A549 (cell line): ENCODE measurements at regions not wholly inside any gene's neighbourhood (a gene's known extent, or its start where the extent isn't known, plus 50 kb on each side); places are given as distances from the start of the nearest gene placed in this dataset.

ENCODE experiments used
- ATAC-seq, 2 experiments: fragments of 200-7000 bp in 1 of 2; fragments of >200 bp in 1 of 2; cut with Nextera tagmentation in 1 of 2; cut with Tn5 transposase in 1 of 2; 3 replicates each; pipeline versions ENCODE4 v1.8.0 to v1.9.1; 2018 to 2020; ENCODE audit warnings: mild to moderate bottlenecking in 1 of 2, moderate library complexity in 1 of 2
- CTCF ChIA-PET: fragments of 300-600 bp; sonication (Branson Sonifier 250); formaldehyde crosslinking; extraction: SDS; loops from one replicate; lab custom pipeline; 2021; ENCODE audit warnings: antibody characterized with exemption, inconsistent platforms; lab: Yijun Ruan, JAX
- POLR2A ChIA-PET: fragments of 350-600 bp; formaldehyde crosslinking; extraction: SDS; loops from one replicate; lab custom pipeline; 2021; ENCODE audit warnings: antibody characterized with exemption, inconsistent platforms; lab: Yijun Ruan, JAX
- DNase-seq, 2 experiments: peaks; one replicate each; pipeline versions ENCODE4 v3.0.0 to v3.0.0-alpha.2; 2011 to 2016; ENCODE audit warnings: low read depth in 1 of 2, low spot score in 1 of 2
- FAIRE-seq: peaks from 2 replicates; lab custom pipeline; 2011; peaks lifted over from hg19 to GRCh38; lab: Jason Lieb, UNC
- H3K27ac ChIP-seq, 2 experiments: fragments of >200 bp; sonication (Bioruptor Twin); formaldehyde crosslinking; 3 replicates each; pipeline ENCODE4 v1.5.1; 2016 to 2017
- H3K4me1 ChIP-seq: fragments of >200 bp; sonication (Bioruptor Twin); formaldehyde crosslinking; 3 replicates; pipeline ENCODE4 v1.6.1; 2016
- H3K4me2 ChIP-seq: fragments of >200 bp; sonication (Bioruptor Twin); formaldehyde crosslinking; 3 replicates; pipeline ENCODE4 v1.6.1; 2016
- H3K4me3 ChIP-seq: fragments of >200 bp; sonication (Bioruptor Twin); formaldehyde crosslinking; 3 replicates; pipeline ENCODE4 v1.5.1; 2016
- H3K9me3 ChIP-seq: fragments of >200 bp; sonication (Bioruptor Twin); formaldehyde crosslinking; 3 replicates; pipeline ENCODE4 v1.6.1; 2016
- BCL3 ChIP-seq: fragments of >200 bp; sonication (Bioruptor Twin); formaldehyde crosslinking; IDR thresholded peaks from 3 replicates; pipeline ENCODE4 v1.6.1; 2016
- CBX2 ChIP-seq: fragments of 200-600 bp; sonication (generic); IDR thresholded peaks from 2 replicates; pipeline ENCODE4 v1.6.1; 2016; ENCODE audit warnings: low read depth, mild to moderate bottlenecking, borderline replicate concordance
- CEBPB ChIP-seq, 2 experiments: fragments of >200 bp in 1 of 2; sonication (Bioruptor Twin) in 1 of 2; formaldehyde crosslinking in 1 of 2; IDR thresholded peaks; 2 replicates each; pipeline ENCODE4 v1.6.1; 2012 to 2016
- CHD2 ChIP-seq: fragments of 150-350 bp; IDR thresholded peaks from 2 replicates; pipeline ENCODE4 v1.6.1; 2014; ENCODE audit warnings: low read length; ENCODE audit not compliant: partially characterized antibody
- CHD4 ChIP-seq: fragments of 200-600 bp; sonication (generic); IDR thresholded peaks from 2 replicates; pipeline ENCODE4 v1.6.1; 2016; ENCODE audit warnings: antibody characterized with exemption, mild to moderate bottlenecking, borderline replicate concordance
- CTCF ChIP-seq: fragments of >200 bp; sonication (Bioruptor Twin); formaldehyde crosslinking; IDR thresholded peaks from 3 replicates; pipeline ENCODE4 v1.5.1; 2016
- EHF ChIP-seq: fragments of 250-450 bp; sonication (Bioruptor Pico); IDR thresholded peaks from 2 replicates; pipeline ENCODE4 v1.5.0; 2020; ENCODE audit warnings: mild to moderate bottlenecking
- EP300 ChIP-seq, 2 experiments: fragments of >200 bp; sonication (Bioruptor Twin); formaldehyde crosslinking; IDR thresholded peaks; 2 replicates in 1 of 2; 3 replicates in 1 of 2; pipeline ENCODE4 v1.6.1; 2016 to 2017
- ESRRA ChIP-seq: fragments of 150-350 bp; IDR thresholded peaks from 2 replicates; pipeline ENCODE4 v1.6.1; 2014; ENCODE audit warnings: mild to moderate bottlenecking, low read length, borderline replicate concordance
- FOSB ChIP-seq: fragments of 250-450 bp; sonication (Bioruptor Pico); IDR thresholded peaks from 2 replicates; pipeline ENCODE4 v1.5.0; 2020; ENCODE audit warnings: mild to moderate bottlenecking, moderate library complexity
- FOSL2 ChIP-seq, 2 experiments: fragments of 450-650 bp in 1 of 2; fragments of >200 bp in 1 of 2; sonication (Bioruptor Twin) in 1 of 2; formaldehyde crosslinking; IDR thresholded peaks; 2 replicates each; pipeline versions ENCODE4 v1.5.0 to v1.6.1; 2016 to 2020; ENCODE audit warnings: mild to moderate bottlenecking in 1 of 2, moderate library complexity in 1 of 2
- FOXS1 ChIP-seq: fragments of 250-450 bp; sonication (Bioruptor Pico); IDR thresholded peaks from 2 replicates; pipeline ENCODE4 v1.5.0; 2020; ENCODE audit warnings: mild to moderate bottlenecking, moderate library complexity
- HDAC2 ChIP-seq: fragments of 200-600 bp; sonication (generic); IDR thresholded peaks from 2 replicates; pipeline ENCODE4 v1.6.1; 2016
- HEYL ChIP-seq: fragments of 250-450 bp; sonication (Bioruptor Pico); IDR thresholded peaks from 2 replicates; pipeline ENCODE4 v1.8.0; 2021; ENCODE audit warnings: mild to moderate bottlenecking, moderate library complexity
- HOXA7 ChIP-seq: fragments of 250-450 bp; sonication (Bioruptor Pico); IDR thresholded peaks from 2 replicates; pipeline ENCODE4 v1.5.0; 2020; ENCODE audit warnings: mild to moderate bottlenecking, moderate library complexity
- HOXB13 ChIP-seq: fragments of 250-450 bp; sonication (Bioruptor Pico); IDR thresholded peaks from 2 replicates; pipeline ENCODE4 v1.5.0; 2020; ENCODE audit warnings: low read depth, mild to moderate bottlenecking, moderate library complexity
- HOXB5 ChIP-seq: fragments of 250-450 bp; sonication (Bioruptor Pico); IDR thresholded peaks from 2 replicates; pipeline ENCODE4 v1.5.0; 2020; ENCODE audit warnings: mild to moderate bottlenecking, moderate library complexity
- JUN ChIP-seq, 2 experiments: fragments of >200 bp; sonication (Bioruptor Twin); formaldehyde crosslinking; IDR thresholded peaks; 2 replicates in 1 of 2; 3 replicates in 1 of 2; pipeline ENCODE4 v1.6.1; 2016 to 2017
- JUNB ChIP-seq: fragments of >200 bp; sonication (Bioruptor Twin); formaldehyde crosslinking; IDR thresholded peaks from 2 replicates; pipeline ENCODE4 v1.6.1; 2016
- KDM5A ChIP-seq: fragments of 200-600 bp; sonication (generic); IDR thresholded peaks from 2 replicates; pipeline ENCODE4 v1.6.1; 2016; ENCODE audit warnings: antibody characterized with exemption, mild to moderate bottlenecking
- MAX ChIP-seq: IDR thresholded peaks from 2 replicates; pipeline ENCODE4 v1.6.1; 2012
- MAZ ChIP-seq: fragments of 150-350 bp; IDR thresholded peaks from 2 replicates; pipeline ENCODE4 v1.6.1; 2014; ENCODE audit warnings: antibody characterized with exemption, low read depth, low read length, borderline replicate concordance
- MYC ChIP-seq: IDR thresholded peaks from 2 replicates; pipeline ENCODE4 v1.6.1; 2012; ENCODE audit warnings: mild to moderate bottlenecking, inconsistent platforms, low read length, improper control_type of control experiment, borderline replicate concordance
- NPAS2 ChIP-seq: fragments of 250-450 bp; sonication (Bioruptor Pico); IDR thresholded peaks from 2 replicates; pipeline ENCODE4 v1.8.0; 2022; ENCODE audit warnings: mild to moderate bottlenecking, moderate library complexity, borderline replicate concordance
- PBX3 ChIP-seq: IDR thresholded peaks from 2 replicates; pipeline ENCODE4 v1.6.1; 2012
- POLR2A ChIP-seq: IDR thresholded peaks from 2 replicates; pipeline ENCODE4 v1.6.1; 2012; ENCODE audit warnings: mild to moderate bottlenecking, low read length
- RARB ChIP-seq: fragments of 250-450 bp; sonication (Bioruptor Pico); IDR thresholded peaks from 2 replicates; pipeline ENCODE4 v1.8.0; 2021; ENCODE audit warnings: mild to moderate bottlenecking, moderate library complexity
- RFX5 ChIP-seq: fragments of 450-650 bp; IDR thresholded peaks from 2 replicates; pipeline ENCODE4 v1.7.1; 2014; ENCODE audit warnings: antibody characterized with exemption, mild to moderate bottlenecking, moderate library complexity
- SREBF2 ChIP-seq: fragments of 450-650 bp; IDR thresholded peaks from 2 replicates; pipeline ENCODE4 v1.6.1; 2014; ENCODE audit warnings: mild to moderate bottlenecking, moderate library complexity
- TFCP2L1 ChIP-seq: fragments of 250-450 bp; sonication (Bioruptor Pico); IDR thresholded peaks from 2 replicates; pipeline ENCODE4 v1.5.0; 2021; ENCODE audit warnings: mild to moderate bottlenecking
- TP53 ChIP-seq: fragments of 250-450 bp; sonication (Bioruptor Pico); IDR thresholded peaks from 2 replicates; pipeline ENCODE4 v1.5.0; 2021; ENCODE audit warnings: mild to moderate bottlenecking, moderate library complexity
- ZFP36 ChIP-seq: fragments of 450-650 bp; IDR thresholded peaks from 2 replicates; pipeline ENCODE4 v1.6.1; 2014; ENCODE audit warnings: borderline replicate concordance; ENCODE audit not compliant: partially characterized antibody
- ZNF302 ChIP-seq: fragments of 250-450 bp; sonication (Bioruptor Pico); IDR thresholded peaks from 2 replicates; pipeline ENCODE4 v1.9.0; 2021; ENCODE audit warnings: inconsistent platforms, mild to moderate bottlenecking, moderate library complexity
- ZSCAN20 ChIP-seq: fragments of 250-450 bp; sonication (Bioruptor Pico); IDR thresholded peaks from 2 replicates; pipeline ENCODE4 v1.8.0; 2022; ENCODE audit warnings: mild to moderate bottlenecking, moderate library complexity
- WGBS: methylation state at CpG from one replicate; pipeline ENCODE4 v1.1.6; 2017; ENCODE audit errors: missing lambda C conversion rate; 5-methylcytosine and 5-hydroxymethylcytosine counted together
- TF ChIP-seq, protein P1 (sequence below): fragments of 450-650 bp; IDR thresholded peaks from 2 replicates; pipeline ENCODE4 v1.6.1; 2014; ENCODE audit warnings: antibody characterized with exemption

GRCh38 chr2:240214790-240215675, 74.6 kb upstream of the OTOS start:
- DNase-seq (no peak), ATAC-seq (no peak), FAIRE-seq (no peak)
- Histone ChIP-seq H3K4me1 (peaks cover 3% of the 10 kb centered on the region; the same call in 1 of the 3 replicates), H3K9me3 (no peaks in the 10 kb centered on the region), H3K27ac (no peak overlapping the region), H3K4me2 (no peak overlapping the region), H3K4me3 (no peak overlapping the region)
- ChIA-PET CTCF (interaction anchor here (0.7 to 2.7 kb wide), 6 partner anchors 9 to 383 kb away, joined by 3 to 12 read pairs (median 4); no protein-coding TSS in a partner anchor), POLR2A (no interaction called here)
- TF ChIP-seq TP53 (CRISPR knock-in tag), result no peak
- no peak for TF ChIP-seq ZSCAN20 (CRISPR knock-in tag)
- TF ChIP-seq POLR2A, result no peak
- TF ChIP-seq, protein P1, sequence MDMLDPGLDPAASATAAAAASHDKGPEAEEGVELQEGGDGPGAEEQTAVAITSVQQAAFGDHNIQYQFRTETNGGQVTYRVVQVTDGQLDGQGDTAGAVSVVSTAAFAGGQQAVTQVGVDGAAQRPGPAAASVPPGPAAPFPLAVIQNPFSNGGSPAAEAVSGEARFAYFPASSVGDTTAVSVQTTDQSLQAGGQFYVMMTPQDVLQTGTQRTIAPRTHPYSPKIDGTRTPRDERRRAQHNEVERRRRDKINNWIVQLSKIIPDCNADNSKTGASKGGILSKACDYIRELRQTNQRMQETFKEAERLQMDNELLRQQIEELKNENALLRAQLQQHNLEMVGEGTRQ, result no peak
- no peak for TF ChIP-seq CHD2
- TF ChIP-seq RARB (CRISPR knock-in tag), result no peak
- no peak for TF ChIP-seq RFX5
- TF ChIP-seq NPAS2, result no peak
- TF ChIP-seq ZFP36, result no peak
- no peak for TF ChIP-seq TFCP2L1 (CRISPR knock-in tag)
- TF ChIP-seq JUN (IDR thresholded peaks at IDR 0.05), result no peak
- TF ChIP-seq SREBF2, result no peak
- WGBS, result 88% methylated on average over 12 of the region's 25 CpGs

DNA sequence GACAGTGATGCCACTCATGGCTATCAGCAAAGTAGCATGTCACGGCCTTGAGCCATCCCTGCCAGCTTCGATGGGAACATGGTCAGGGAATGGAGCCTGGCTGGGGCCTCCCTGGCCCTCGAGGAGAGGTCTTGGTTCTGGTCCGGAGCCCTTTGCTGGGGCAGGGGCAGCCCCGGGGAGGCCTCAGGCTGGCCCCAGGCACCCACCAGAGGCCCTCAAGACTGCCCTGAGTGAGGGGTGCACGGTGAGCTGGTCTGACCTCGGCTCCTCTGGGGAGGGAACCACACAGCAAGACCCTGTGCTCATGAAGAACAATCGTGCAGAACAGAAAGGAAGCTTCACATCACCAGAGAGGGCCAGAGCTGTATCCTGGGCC, 75.2 kb upstream of the OTOS start:
- ATAC-seq, result no peak
- no peak for FAIRE-seq

DNA sequence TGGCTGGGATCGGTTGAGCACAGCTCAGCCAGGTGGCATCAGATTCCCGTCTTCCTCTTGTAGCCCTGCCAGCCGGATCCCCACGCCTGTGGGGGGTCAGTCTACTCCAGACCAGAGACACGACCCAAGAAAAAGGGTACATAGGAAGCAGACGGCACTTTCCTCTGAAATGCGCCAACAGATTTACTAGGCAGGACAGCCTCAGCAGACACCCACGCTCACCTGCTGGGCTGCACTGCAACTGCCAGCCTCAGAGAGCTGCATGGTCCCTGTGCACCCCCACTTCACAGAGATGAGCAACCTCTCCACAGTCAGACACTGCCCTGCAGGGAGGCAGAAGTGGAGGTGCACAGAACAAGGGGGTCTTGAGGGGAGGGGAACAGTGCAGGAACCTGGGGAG, 75.7 kb upstream of the OTOS start:
- Histone ChIP-seq H3K27ac (no peak overlapping the region), H3K9me3 (no peaks in the 10 kb centered on the region), H3K4me1 (peaks cover 11% of the 10 kb centered on the region; the same call in 2 of the 3 replicates), H3K4me2 (no peak overlapping the region), H3K4me3 (no peak overlapping the region)
- ATAC-seq, result no peak
- 73% methylated on average over 6 of the region's 8 CpGs for WGBS
- FAIRE-seq, result no peak
- DNase-seq, result no peak
- ChIA-PET POLR2A (no interaction called here), CTCF (interaction anchor here (1.1 to 4.0 kb wide), 4 partner anchors 12 to 381 kb away, joined by 3 to 17 read pairs (median 4); no protein-coding TSS in a partner anchor)
- TF ChIP-seq HEYL (CRISPR knock-in tag), result no peak
- TF ChIP-seq MAX, result no peak
- no peak for TF ChIP-seq BCL3
- TF ChIP-seq HOXA7 (CRISPR knock-in tag), result no peak
- TF ChIP-seq CEBPB (IDR thresholded peaks at IDR 0.05), result no peak
- no peak for TF ChIP-seq SREBF2
- no peak for TF ChIP-seq ESRRA
- no peak for TF ChIP-seq PBX3
- TF ChIP-seq ZFP36, result no peak
- no peak for TF ChIP-seq RARB (CRISPR knock-in tag)
- TF ChIP-seq CTCF, result no peak
- no peak for TF ChIP-seq HOXB5 (CRISPR knock-in tag)

More for the DNA sequence above, 75.2 kb upstream of the OTOS start:
- no peaks in the 10 kb centered on the region for H3K9me3 ChIP-seq
- peaks cover 9% of the 10 kb centered on the region; the same call in 2 of the 3 replicates for H3K4me1 ChIP-seq
- CTCF ChIA-PET, result interaction anchor here (1.1 to 4.0 kb wide), 5 partner anchors 12 to 382 kb away, joined by 3 to 17 read pairs (median 5); no protein-coding TSS in a partner anchor
- WGBS, result no CpG with 5 or more reads among the region's 8 CpGs
- POLR2A ChIA-PET, result no interaction called here
- TF ChIP-seq FOSB (CRISPR knock-in tag), result no peak
- no peak for TF ChIP-seq FOXS1 (CRISPR knock-in tag)
- no peak for TF ChIP-seq CHD4
- TF ChIP-seq HEYL (CRISPR knock-in tag), result no peak
- TF ChIP-seq EHF, result no peak
- TF ChIP-seq ZNF302, result no peak
- no peak for TF ChIP-seq MAZ
- no peak for TF ChIP-seq FOSL2 (IDR thresholded peaks at IDR 0.05)
- no peak for TF ChIP-seq FOSL2 (CRISPR knock-in tag; IDR thresholded peaks at IDR 0.05)
- no peak for TF ChIP-seq EP300 (IDR thresholded peaks at IDR 0.05)
- TF ChIP-seq JUNB, result no peak
- no peak for TF ChIP-seq CBX2
- TF ChIP-seq KDM5A, result no peak
- TF ChIP-seq HDAC2, result no peak
- TF ChIP-seq MYC, result no peak
- no peak for TF ChIP-seq HOXB13
- no peak for DNase-seq
- no peak overlapping the region for H3K4me2 ChIP-seq
- no peak overlapping the region for H3K4me3 ChIP-seq
- no peak overlapping the region for H3K27ac ChIP-seq
